Smooth muscle cell (in vitro differentiated cells): ENCODE measurements at regions not wholly inside any gene's neighbourhood (a gene's known extent, or its start where the extent isn't known, plus 50 kb on each side); places are given as distances from the start of the nearest gene placed in this dataset.

Source experiments
- DNase-seq: peaks from one replicate; lab custom pipeline; 2025; ENCODE audit not compliant: unreplicated experiment; lab: John Stamatoyannopoulos, UW
- H2AFZ ChIP-seq: fragments of 200-600 bp; sonication (generic); 2 replicates; pipeline ENCODE4 v1.6.0; 2016; ENCODE audit warnings: antibody characterized with exemption, low read depth, mild to moderate bottlenecking
- H3F3A ChIP-seq: fragments of 200-600 bp; sonication (generic); 2 replicates; pipeline ENCODE4 v1.6.0; 2017; ENCODE audit warnings: antibody characterized with exemption, low read depth
- H3K27ac ChIP-seq: fragments of 200-600 bp; sonication (generic); 2 replicates; pipeline ENCODE4 v1.5.1; 2016; ENCODE audit warnings: low read depth, mild to moderate bottlenecking
- H3K27me3 ChIP-seq: fragments of 200-600 bp; sonication (generic); 2 replicates; pipeline ENCODE4 v1.6.1; 2016; ENCODE audit warnings: low read depth, mild to moderate bottlenecking
- H3K36me3 ChIP-seq: fragments of 200-600 bp; sonication (generic); 2 replicates; pipeline ENCODE4 v1.5.1; 2016; ENCODE audit warnings: low read depth
- H3K4me1 ChIP-seq: fragments of 200-600 bp; sonication (generic); 2 replicates; pipeline ENCODE4 v1.5.1; 2016; ENCODE audit warnings: low read depth
- H3K4me2 ChIP-seq: fragments of 200-600 bp; sonication (generic); 2 replicates; pipeline ENCODE4 v1.6.0; 2016; ENCODE audit warnings: mild to moderate bottlenecking
- H3K4me3 ChIP-seq: fragments of 200-600 bp; sonication (generic); 2 replicates; pipeline ENCODE4 v1.5.1; 2016; ENCODE audit warnings: mild to moderate bottlenecking
- H3K79me2 ChIP-seq: fragments of 200-600 bp; sonication (generic); 2 replicates; pipeline ENCODE4 v1.6.0; 2016; ENCODE audit warnings: low read depth, mild to moderate bottlenecking
- H3K9ac ChIP-seq: fragments of 200-600 bp; sonication (generic); 2 replicates; pipeline ENCODE4 v1.6.0; 2016; ENCODE audit warnings: low read depth
- H3K9me3 ChIP-seq: fragments of 200-600 bp; sonication (generic); replicated peaks from 2 replicates; pipeline ENCODE4 v1.5.1; 2016; ENCODE audit warnings: low read depth
- H4K20me1 ChIP-seq: fragments of 200-600 bp; sonication (generic); 2 replicates; pipeline ENCODE4 v1.6.0; 2016; ENCODE audit warnings: low read depth
- WGBS: methylation state at CpG from one replicate; pipeline ENCODE4 v1.1.7; 2016; ENCODE audit warnings: low lambda C conversion rate; 5-methylcytosine and 5-hydroxymethylcytosine counted together
- TF ChIP-seq, protein P1 (sequence below): fragments of 200-600 bp; sonication (generic); IDR thresholded peaks from 2 replicates; pipeline ENCODE4 v1.5.1; 2017; ENCODE audit warnings: borderline replicate concordance, mild to moderate bottlenecking, antibody characterized with exemption; ENCODE audit not compliant: insufficient read depth, poor library complexity, severe bottlenecking

DNA sequence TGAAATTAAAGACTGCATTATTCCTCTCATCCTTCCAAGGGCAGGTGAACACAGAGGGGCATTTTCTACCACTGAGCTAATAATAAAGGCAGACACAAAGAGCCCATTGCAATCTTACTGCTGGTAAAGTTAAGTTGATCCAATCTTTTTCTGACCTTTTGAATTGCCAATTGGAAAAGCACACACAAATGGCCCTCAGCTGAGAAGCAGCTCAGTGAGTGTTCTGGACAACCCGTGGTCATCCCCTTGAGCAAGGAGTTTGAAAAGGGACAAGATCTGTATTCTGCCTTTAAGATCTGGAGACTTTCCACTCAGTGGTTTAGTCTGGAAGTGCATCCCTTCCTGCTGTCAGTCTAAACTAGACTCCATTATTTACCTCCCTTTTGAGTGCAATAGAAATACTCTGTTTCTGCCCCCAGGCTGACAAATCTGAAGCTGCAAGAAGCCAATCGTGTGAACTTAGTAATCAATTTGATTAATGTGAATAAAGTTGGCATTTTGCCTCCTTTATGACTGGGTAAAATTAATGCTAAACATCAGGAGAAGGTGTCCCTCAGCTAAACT, 835.7 kb downstream of the MAT2B start:
- Histone ChIP-seq H3K4me3 (no peak overlapping the region), H3K79me2 (no peaks in the 10 kb centered on the region), H3K27me3 (no peaks in the 10 kb centered on the region), H4K20me1 (no peaks in the 10 kb centered on the region), H2AFZ (no peak overlapping the region), H3K4me2 (no peak overlapping the region), H3K9ac (no peak overlapping the region), H3K27ac (no peak overlapping the region), H3K36me3 (no peaks in the 10 kb centered on the region), H3K9me3 (no peaks in the 10 kb centered on the region), H3F3A (no peaks in the 10 kb centered on the region), H3K4me1 (no peaks in the 10 kb centered on the region)
- 75% methylated on average over 2 of the region's 2 CpGs for WGBS
- TF ChIP-seq, protein P1, sequence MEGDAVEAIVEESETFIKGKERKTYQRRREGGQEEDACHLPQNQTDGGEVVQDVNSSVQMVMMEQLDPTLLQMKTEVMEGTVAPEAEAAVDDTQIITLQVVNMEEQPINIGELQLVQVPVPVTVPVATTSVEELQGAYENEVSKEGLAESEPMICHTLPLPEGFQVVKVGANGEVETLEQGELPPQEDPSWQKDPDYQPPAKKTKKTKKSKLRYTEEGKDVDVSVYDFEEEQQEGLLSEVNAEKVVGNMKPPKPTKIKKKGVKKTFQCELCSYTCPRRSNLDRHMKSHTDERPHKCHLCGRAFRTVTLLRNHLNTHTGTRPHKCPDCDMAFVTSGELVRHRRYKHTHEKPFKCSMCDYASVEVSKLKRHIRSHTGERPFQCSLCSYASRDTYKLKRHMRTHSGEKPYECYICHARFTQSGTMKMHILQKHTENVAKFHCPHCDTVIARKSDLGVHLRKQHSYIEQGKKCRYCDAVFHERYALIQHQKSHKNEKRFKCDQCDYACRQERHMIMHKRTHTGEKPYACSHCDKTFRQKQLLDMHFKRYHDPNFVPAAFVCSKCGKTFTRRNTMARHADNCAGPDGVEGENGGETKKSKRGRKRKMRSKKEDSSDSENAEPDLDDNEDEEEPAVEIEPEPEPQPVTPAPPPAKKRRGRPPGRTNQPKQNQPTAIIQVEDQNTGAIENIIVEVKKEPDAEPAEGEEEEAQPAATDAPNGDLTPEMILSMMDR: no peak
- no peak for DNase-seq

DNA sequence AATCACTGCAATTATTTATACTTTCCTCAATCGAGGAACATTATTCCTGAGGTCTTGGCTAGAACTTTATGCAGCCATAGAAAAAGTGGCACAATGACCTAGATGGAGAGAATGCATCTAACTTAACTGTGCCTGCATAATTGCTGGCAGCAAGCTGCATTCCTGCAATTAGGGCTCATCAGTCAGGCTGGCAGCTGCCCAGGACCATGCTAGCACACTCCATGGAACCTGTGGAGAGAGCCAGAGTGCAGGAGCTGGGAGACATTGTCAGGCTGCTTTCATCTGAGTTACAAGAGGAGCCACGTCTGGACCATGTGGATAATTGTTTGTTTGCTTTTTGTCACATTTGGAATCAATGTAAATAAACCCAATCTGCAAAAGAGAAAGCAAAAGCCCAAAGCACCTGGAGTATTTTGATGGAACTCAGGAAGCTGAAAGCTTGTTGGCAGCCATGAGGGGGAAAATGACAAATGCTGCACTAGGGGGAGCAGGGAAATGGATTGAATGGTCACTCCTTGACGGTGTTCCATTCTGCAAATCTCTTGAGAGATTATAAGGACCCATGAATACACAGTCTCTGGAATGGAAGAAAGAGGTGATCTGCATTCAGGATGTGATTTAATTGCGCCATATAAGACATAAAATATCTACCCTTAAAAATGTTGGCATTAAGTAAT, 839.9 kb downstream of the MAT2B start:
- TF ChIP-seq, protein P1: no peak
- Histone ChIP-seq H3F3A (no peaks in the 10 kb centered on the region), H3K4me1 (no peaks in the 10 kb centered on the region), H3K79me2 (no peaks in the 10 kb centered on the region), H3K36me3 (no peaks in the 10 kb centered on the region), H3K27me3 (no peaks in the 10 kb centered on the region), H4K20me1 (no peaks in the 10 kb centered on the region), H2AFZ (no peak overlapping the region), H3K4me3 (no peak overlapping the region), H3K27ac (no peak overlapping the region), H3K9ac (no peak overlapping the region), H3K4me2 (no peak overlapping the region), H3K9me3 (no peaks in the 10 kb centered on the region)
- WGBS: 78% methylated on average over 4 of the region's 4 CpGs
- DNase-seq: no peak

DNA sequence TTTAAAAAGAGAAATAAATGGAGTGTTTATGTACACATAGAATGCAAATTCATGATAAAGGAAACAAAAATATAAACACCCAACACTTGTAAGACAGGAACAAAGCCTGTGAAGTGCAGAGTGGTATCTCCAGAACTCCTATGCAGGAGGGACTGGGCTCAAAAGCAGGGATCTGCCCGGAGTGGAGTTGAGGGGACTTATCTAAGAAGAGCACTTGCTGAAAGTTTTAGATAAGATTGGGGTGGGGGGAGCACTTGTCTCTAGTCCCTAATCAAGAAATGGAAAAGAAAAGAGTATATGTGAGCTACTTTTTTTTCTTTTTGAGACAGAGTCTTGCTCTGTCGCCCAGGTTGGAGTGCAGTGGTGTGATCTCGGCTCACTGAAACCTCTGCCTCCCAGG, 840.4 kb downstream of the MAT2B start:
- DNase-seq: no peak
- 81% methylated on average over 3 of the region's 3 CpGs for WGBS
- Histone ChIP-seq H3K36me3 (no peaks in the 10 kb centered on the region), H3K4me1 (no peaks in the 10 kb centered on the region), H3F3A (no peaks in the 10 kb centered on the region), H3K79me2 (no peaks in the 10 kb centered on the region), H3K4me3 (no peak overlapping the region), H3K27me3 (no peaks in the 10 kb centered on the region), H3K4me2 (no peak overlapping the region), H3K9me3 (no peaks in the 10 kb centered on the region), H2AFZ (no peak overlapping the region), H3K9ac (no peak overlapping the region), H4K20me1 (no peaks in the 10 kb centered on the region), H3K27ac (no peak overlapping the region)
- TF ChIP-seq, protein P1: no peak
